H54 (cell line): ENCODE measurements at regions not wholly inside any gene's neighbourhood (a gene's known extent, or its start where the extent isn't known, plus 50 kb on each side); places are given as distances from the start of the nearest gene placed in this dataset.

ENCODE experiments used
- DNase-seq: peaks from one replicate; pipeline ENCODE4 v3.0.0; 2011; ENCODE audit warnings: low spot score, mixed read lengths; ENCODE audit not compliant: insufficient read length
- FAIRE-seq: peaks from 3 replicates; lab custom pipeline; 2011; peaks lifted over from hg19 to GRCh38; lab: Jason Lieb, UNC
- POLR2A ChIP-seq: IDR thresholded peaks from 2 replicates; pipeline ENCODE4 v1.6.1; 2011; ENCODE audit warnings: low read depth, mild to moderate bottlenecking, low read length

DNA sequence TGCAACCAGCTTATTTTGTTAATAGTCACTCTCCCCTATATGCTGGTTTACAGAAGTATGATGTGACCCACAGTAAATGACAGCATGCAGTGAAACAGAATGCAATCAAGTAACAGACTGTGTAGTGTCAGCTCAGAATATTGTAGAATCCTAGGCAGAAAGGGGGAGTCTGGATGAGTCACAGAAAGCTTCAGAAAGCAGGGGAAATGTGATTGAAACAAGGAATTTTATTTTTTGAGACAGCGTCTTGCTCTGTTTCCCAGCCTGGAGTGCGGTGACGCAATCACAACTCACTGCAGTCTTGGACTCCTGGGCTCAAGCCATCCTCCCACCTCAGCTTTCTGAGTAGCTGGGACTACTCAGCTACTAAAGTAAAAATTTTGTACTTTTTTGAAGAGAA lies 188.3 kb upstream of the FOXN2 start:
- TF ChIP-seq POLR2A: no peak
- FAIRE-seq: no peak
- DNase-seq: no peak

- DNase-seq (no peak), FAIRE-seq (no peak)
- no peak for TF ChIP-seq POLR2A
Measured at GRCh38 chr2:48127612-48128191, 186.8 kb upstream of the FOXN2 start.

- DNase-seq (no peak), FAIRE-seq (no peak)
- no peak for TF ChIP-seq POLR2A
Measured at GRCh38 chr2:48129293-48129950, 185.1 kb upstream of the FOXN2 start.

DNA sequence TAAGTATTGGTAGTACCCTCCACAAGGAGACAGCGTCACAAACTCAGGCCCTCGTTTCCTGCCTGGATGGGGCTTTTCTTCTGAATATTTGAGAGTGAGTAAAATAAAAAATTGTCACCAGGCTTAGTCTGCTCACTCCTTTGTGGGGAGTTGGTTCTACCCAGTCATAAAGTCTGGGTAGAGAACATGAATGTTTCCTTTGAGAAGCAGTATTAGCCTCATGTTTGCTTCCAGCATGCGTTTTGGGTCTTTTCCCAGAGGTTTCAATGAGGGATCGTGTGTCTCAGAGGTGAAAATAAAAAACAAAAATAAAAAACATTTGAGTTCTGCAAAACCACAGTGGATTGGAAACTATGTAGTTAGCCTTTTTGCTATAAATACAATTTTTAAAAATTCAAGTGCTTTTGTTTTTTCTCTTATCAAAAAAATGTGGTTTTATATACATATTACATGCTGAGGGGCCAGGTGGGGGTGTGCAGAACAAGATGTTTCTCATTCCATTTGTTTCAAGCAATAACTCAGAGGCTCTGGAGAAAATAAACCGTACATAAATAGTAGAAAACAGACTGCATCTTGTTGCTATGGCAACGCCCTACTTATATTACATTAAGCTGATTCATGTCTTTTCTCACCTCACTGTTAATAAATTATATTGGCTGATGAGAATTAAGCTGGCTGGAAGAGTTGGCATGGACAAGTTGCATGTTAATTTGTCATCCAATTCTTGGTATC lies 182.8 kb upstream of the FOXN2 start:
- FAIRE-seq: no peak
- TF ChIP-seq POLR2A: no peak
- DNase-seq: no peak

- DNase-seq (no peak), FAIRE-seq (no peak)
- TF ChIP-seq POLR2A: no peak
Measured at GRCh38 chr2:48132271-48132625, 182.2 kb upstream of the FOXN2 start.

DNA sequence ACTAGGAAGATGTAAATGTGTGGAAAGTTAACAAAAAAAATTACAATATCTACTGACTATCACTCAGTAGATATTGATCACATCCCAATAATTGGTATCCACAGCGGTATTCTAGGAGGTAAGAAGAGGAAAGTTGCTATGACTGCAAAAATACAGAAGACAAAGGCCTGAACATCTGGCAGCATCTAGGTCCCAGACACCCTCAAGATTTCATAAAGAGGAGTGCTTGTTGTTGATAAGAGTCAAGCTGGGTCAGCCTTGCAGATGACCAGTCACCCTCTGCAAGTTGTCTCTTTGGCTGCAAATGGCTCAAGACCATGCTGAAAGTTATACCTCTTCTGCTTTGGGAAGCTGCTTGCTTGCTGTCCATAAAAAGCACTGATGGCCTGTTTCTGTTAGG lies 179.8 kb upstream of the FOXN2 start:
- DNase-seq (no peak), FAIRE-seq (no peak)
- TF ChIP-seq POLR2A: no peak

DNA sequence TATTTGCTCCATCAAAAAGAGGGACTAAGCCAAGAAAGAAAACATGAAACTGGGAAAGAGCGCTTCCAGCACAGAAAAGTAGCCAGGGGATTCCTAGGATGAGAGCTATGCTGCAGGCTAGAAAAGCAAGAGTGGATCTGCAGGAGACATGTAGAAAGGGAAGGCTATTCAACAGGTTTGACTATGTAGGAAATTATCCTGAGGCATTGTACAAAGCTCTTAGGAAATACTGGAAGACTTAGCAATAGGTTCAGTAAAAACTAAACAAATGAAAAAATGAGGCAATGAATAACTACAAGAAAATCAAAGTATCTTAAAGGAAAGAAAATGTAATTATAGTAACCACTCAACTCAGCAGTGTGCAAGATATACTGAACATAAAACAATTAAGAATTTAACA lies 178.7 kb upstream of the FOXN2 start:
- TF ChIP-seq POLR2A: no peak
- FAIRE-seq: no peak
- no peak for DNase-seq

DNA sequence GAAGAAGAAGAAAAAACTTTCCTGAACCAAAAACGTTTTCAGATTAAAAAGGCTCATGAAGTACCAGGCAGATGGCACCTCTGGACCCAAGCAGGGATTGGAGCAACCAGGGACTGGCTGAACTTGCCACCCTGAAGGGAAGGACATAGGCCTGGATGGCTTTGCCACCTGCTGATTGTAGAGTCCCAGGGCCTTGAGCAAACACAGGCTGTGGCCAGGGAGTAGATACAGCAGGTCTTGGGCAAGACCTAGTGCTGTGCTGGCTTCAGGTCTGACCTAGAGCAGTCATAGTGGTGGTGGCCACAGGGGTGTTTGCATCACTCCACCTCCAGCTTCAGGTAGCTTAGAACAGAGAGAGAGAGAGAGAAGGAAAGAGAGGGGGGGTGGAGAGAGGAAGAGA lies 176.7 kb upstream of the FOXN2 start:
- no peak for TF ChIP-seq POLR2A
- DNase-seq (no peak), FAIRE-seq (no peak)

GRCh38 chr2:48138898-48139297 lies 175.6 kb upstream of the FOXN2 start:
- no peak for TF ChIP-seq POLR2A
- DNase-seq (no peak), FAIRE-seq (no peak)

GRCh38 chr2:48140586-48140985 lies 173.9 kb upstream of the FOXN2 start:
- DNase-seq: no peak
- no peak for FAIRE-seq
- no peak for TF ChIP-seq POLR2A

DNA sequence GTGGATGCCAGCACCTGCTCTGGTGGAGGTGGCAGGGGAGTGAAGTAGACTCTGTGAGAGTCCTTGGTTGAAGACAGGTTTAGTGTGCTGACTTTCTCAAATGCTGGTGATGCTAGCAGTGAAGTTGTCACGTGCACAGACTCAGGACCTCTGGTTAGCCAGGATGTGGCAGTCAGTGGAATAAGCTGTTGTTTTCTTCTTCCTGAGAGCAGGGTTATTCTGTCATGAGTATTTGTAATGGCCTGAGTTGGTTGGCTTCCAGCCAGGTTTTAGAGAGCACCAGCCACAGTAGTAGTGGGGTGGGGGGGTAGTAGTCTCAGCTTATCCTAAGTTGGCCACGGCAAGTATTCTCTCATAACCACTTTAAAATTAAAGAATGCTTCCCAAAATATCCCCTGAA lies 169.7 kb upstream of the FOXN2 start:
- no peak for TF ChIP-seq POLR2A
- DNase-seq: no peak

DNA sequence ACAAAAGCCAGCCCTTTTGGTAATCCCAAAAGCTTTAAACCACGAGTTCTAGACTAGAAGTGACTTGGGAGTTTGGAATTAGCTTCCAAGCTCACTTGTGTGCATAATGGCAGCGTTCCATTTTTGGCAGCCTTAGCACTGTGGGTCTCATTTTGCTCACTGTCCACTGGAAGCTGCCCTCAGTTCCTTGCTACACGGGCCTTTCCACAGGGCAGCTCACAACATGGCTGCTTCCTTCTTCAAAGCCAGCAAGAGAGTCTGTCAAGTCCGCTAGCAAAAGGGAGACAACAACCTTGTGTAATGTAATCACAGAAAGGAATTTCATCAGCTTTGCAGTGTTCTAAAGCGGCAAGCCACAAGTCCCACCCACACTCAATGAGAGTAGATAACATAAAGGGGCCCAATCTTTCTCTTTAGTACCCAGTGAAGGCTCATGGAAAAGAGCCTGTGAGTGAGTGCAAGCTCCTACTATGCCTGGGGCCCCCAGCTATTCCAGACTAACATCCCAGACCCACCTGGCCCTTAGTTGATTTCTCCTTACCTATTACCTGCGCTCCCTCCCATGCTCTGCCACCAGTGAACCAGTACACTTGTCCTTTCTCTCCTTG lies 168.5 kb upstream of the FOXN2 start:
- DNase-seq (no peak), FAIRE-seq (no peak)
- TF ChIP-seq POLR2A: no peak

More for the DNA sequence above, 169.7 kb upstream of the FOXN2 start:
- peak; percentile 55 for FAIRE-seq

DNA sequence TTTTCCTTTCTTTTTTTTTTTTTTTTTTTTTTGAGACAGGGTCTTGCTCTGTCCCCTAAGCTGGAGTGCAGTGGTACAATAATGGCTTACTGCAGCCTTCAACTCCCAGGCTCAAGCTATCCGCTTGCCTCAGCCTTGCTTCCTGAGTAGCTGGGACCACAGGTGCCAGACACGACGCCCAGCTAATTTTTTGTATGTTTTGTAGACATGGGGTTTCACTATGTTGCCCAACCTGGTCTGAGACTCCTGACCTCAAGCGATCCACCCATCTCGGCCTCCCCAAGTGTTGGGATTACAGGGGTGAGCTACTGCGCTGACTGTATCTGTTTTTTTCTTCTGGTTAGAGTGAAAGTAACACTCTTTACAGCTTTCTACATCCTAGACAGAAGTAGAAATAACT lies 167.9 kb upstream of the FOXN2 start:
- DNase-seq (no peak), FAIRE-seq (no peak)
- TF ChIP-seq POLR2A: no peak

DNA sequence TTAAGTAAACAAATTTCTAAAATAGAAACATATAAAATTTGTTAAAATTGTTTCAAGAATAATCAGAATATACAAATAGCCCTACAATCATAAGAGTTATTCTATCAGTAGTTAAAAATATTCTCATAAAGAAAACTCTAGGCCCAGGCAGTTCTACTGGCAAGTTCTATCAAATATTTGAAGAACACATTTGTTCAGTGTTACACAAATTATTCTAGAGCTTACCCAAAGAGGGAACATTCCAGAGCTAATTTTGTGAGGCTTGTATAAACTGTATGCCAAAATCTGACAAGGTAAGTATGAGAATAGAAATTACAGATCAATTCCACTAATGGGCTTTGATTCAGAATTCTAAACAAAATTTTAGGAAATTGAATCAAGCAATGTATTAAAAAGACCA lies 166.8 kb upstream of the FOXN2 start:
- DNase-seq: no peak
- FAIRE-seq: no peak
- no peak for TF ChIP-seq POLR2A

GRCh38 chr2:48148841-48149430 lies 165.5 kb upstream of the FOXN2 start:
- FAIRE-seq (no peak), DNase-seq (no peak)
- TF ChIP-seq POLR2A: no peak
